ENCODE measurements at regions not wholly inside any gene's neighbourhood (a gene's known extent, or its start where the extent isn't known, plus 50 kb on each side); places are given as distances from the start of the nearest gene placed in this dataset.

- no peak overlapping the region for H3K4me3 ChIP-seq (replicated peaks; ENCODE audit: low read depth, low read length)
- TF ChIP-seq CTCF (IDR thresholded peaks at IDR 0.05; ENCODE audit: low read depth, low read length, missing control alignments): no peak
Observed at GRCh38 chr3:104176706-104177105, 1190.0 kb upstream of the ALCAM start.

GRCh38 chr3:104178680-104179079 lies 1188.0 kb upstream of the ALCAM start:
- DNase-seq (ENCODE audit: extremely low read depth, low read depth): no peak
- no peak overlapping the region for H3K4me3 ChIP-seq (replicated peaks; ENCODE audit: low read depth, low read length)
- TF ChIP-seq CTCF (IDR thresholded peaks at IDR 0.05; ENCODE audit: low read depth, low read length, missing control alignments): no peak

More at GRCh38 chr3:104176706-104177105, 1190.0 kb upstream of the ALCAM start:
- DNase-seq (ENCODE audit: extremely low read depth, low read depth): no peak

- no peak for DNase-seq (ENCODE audit: extremely low read depth, low read depth)
- no peak for TF ChIP-seq CTCF (IDR thresholded peaks at IDR 0.05; ENCODE audit: low read depth, low read length, missing control alignments)
- no peak overlapping the region for H3K4me3 ChIP-seq (replicated peaks; ENCODE audit: low read depth, low read length)
Observed at GRCh38 chr3:104180906-104181305, 1185.8 kb upstream of the ALCAM start.

- no peak for DNase-seq (ENCODE audit: extremely low read depth, low read depth)
- no peak overlapping the region for H3K4me3 ChIP-seq (replicated peaks; ENCODE audit: low read depth, low read length)
- TF ChIP-seq CTCF (IDR thresholded peaks at IDR 0.05; ENCODE audit: low read depth, low read length, missing control alignments): no peak
Observed at GRCh38 chr3:104190681-104191080, 1176.0 kb upstream of the ALCAM start.

- H3K4me3 ChIP-seq (replicated peaks; ENCODE audit: low read depth, low read length): no peak overlapping the region
- DNase-seq (ENCODE audit: extremely low read depth, low read depth): no peak
- no peak for TF ChIP-seq CTCF (IDR thresholded peaks at IDR 0.05; ENCODE audit: low read depth, low read length, missing control alignments)
Observed at GRCh38 chr3:104198131-104198530, 1168.6 kb upstream of the ALCAM start.

GRCh38 chr3:104206925-104207324 lies 1159.8 kb upstream of the ALCAM start:
- H3K4me3 ChIP-seq (replicated peaks; ENCODE audit: low read depth, low read length): no peak overlapping the region
- DNase-seq (ENCODE audit: extremely low read depth, low read depth): no peak
- TF ChIP-seq CTCF (IDR thresholded peaks at IDR 0.05; ENCODE audit: low read depth, low read length, missing control alignments): no peak

GRCh38 chr3:104214277-104214676 lies 1152.4 kb upstream of the ALCAM start:
- TF ChIP-seq CTCF (IDR thresholded peaks at IDR 0.05; ENCODE audit: low read depth, low read length, missing control alignments): no peak
- DNase-seq (ENCODE audit: extremely low read depth, low read depth): no peak

More at GRCh38 chr3:104214277-104214676, 1152.4 kb upstream of the ALCAM start:
- H3K4me3 ChIP-seq (replicated peaks; ENCODE audit: low read depth, low read length): no peak overlapping the region

Data from HFF-Myc (cell line).